GM10266 (cell line): ENCODE measurements at regions not wholly inside any gene's neighbourhood (a gene's known extent, or its start where the extent isn't known, plus 50 kb on each side); places are given as distances from the start of the nearest gene placed in this dataset.

Source experiments
- DNase-seq: peaks from one replicate; pipeline ENCODE4 v3.0.0; 2012; ENCODE audit errors: extremely low spot score
- CTCF ChIP-seq: IDR thresholded peaks from 2 replicates; pipeline ENCODE4 v1.5.1; 2012; ENCODE audit warnings: mild to moderate bottlenecking, low read depth; ENCODE audit not compliant: control insufficient read depth, insufficient read depth; ENCODE audit errors: missing control alignments

- no peak for DNase-seq
- TF ChIP-seq CTCF, result no peak
Measured at GRCh38 chr10:35884657-35885071, 242.6 kb upstream of the FZD8 start.

- TF ChIP-seq CTCF, result no peak
- no peak for DNase-seq
Measured at GRCh38 chr10:35882422-35883150, 240.5 kb upstream of the FZD8 start.

GRCh38 chr10:35881320-35881719, 239.2 kb upstream of the FZD8 start:
- DNase-seq, result no peak
- TF ChIP-seq CTCF, result no peak

- no peak for TF ChIP-seq CTCF
- no peak for DNase-seq
Measured at GRCh38 chr10:35876248-35876647, 234.2 kb upstream of the FZD8 start.

GRCh38 chr10:35875016-35875676, 233.1 kb upstream of the FZD8 start:
- TF ChIP-seq CTCF, result no peak
- DNase-seq, result no peak

GRCh38 chr10:35874311-35875015, 232.4 kb upstream of the FZD8 start:
- TF ChIP-seq CTCF, result no peak
- DNase-seq, result no peak

GRCh38 chr10:35872671-35873070, 230.6 kb upstream of the FZD8 start:
- DNase-seq, result no peak
- TF ChIP-seq CTCF, result no peak
